ENCODE measurements at regions not wholly inside any gene's neighbourhood (a gene's known extent, or its start where the extent isn't known, plus 50 kb on each side); places are given as distances from the start of the nearest gene placed in this dataset.

DNA sequence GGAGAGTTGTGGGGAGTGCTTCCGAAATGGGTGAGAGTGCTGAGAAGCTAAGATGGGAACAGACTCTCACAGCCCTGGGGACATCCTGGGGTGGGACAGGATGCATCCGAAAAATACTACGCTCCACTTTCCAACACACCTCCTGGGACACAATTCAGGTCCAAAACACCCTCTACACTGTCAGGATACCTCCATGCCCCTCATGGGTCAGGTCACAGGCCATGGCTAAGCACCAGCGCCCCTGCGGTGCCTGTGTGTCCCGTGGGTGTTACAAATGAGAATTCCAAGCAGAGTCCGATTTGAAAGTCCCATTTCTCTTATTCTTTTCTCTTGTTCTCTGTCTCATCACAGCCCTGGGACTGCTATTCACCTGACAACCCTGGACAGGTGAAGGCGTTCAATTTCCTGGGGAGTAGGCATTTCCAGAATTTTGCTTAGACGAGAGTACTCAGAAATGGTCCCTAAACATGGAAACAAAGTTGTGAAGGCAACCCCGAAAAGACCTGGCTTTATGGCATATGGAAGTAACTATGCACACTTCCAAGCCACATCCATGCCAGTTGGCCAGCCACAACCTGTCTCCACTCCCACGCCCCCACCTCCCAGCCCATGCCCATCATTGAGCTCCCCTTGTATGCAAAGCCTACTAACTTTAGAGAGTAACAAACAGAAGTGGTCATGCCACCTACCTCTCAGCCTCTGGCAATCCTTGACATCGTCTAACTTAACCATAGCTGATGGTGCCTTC is 87.9 kb upstream of the ZNF507 start:
- no peak overlapping the region for H2AFZ ChIP-seq (ENCODE audit: low read depth, low read length)
- no peaks in the 10 kb centered on the region for H3K27me3 ChIP-seq (ENCODE audit: low read depth, low read length)

GRCh38 chr19:32258167-32258566 is 87.2 kb upstream of the ZNF507 start:
- Histone ChIP-seq H3K27me3 (ENCODE audit: low read depth, low read length) (no peaks in the 10 kb centered on the region), H3K27ac (ENCODE audit: low read length) (no peak overlapping the region), H3K4me3 (ENCODE audit: low read length) (no peak overlapping the region), H3K9ac (ENCODE audit: low read length) (no peak overlapping the region), H3K4me2 (ENCODE audit: low read length) (no peak overlapping the region), H3K4me1 (ENCODE audit: low read length) (no peaks in the 10 kb centered on the region), H3K79me2 (ENCODE audit: low read length) (no peaks in the 10 kb centered on the region), H2AFZ (ENCODE audit: low read depth, low read length) (no peak overlapping the region), H3K9me3 (ENCODE audit: insufficient read depth, low read length) (no peaks in the 10 kb centered on the region), H3K36me3 (replicated peaks; ENCODE audit: low read depth, low read length) (no peaks in the 10 kb centered on the region), H4K20me1 (ENCODE audit: insufficient read depth, low read length) (no peaks in the 10 kb centered on the region)
- no peak for TF ChIP-seq EZH2phosphoT487 (IDR thresholded peaks at IDR 0.05; ENCODE audit: low read depth)
- TF ChIP-seq, protein P1, sequence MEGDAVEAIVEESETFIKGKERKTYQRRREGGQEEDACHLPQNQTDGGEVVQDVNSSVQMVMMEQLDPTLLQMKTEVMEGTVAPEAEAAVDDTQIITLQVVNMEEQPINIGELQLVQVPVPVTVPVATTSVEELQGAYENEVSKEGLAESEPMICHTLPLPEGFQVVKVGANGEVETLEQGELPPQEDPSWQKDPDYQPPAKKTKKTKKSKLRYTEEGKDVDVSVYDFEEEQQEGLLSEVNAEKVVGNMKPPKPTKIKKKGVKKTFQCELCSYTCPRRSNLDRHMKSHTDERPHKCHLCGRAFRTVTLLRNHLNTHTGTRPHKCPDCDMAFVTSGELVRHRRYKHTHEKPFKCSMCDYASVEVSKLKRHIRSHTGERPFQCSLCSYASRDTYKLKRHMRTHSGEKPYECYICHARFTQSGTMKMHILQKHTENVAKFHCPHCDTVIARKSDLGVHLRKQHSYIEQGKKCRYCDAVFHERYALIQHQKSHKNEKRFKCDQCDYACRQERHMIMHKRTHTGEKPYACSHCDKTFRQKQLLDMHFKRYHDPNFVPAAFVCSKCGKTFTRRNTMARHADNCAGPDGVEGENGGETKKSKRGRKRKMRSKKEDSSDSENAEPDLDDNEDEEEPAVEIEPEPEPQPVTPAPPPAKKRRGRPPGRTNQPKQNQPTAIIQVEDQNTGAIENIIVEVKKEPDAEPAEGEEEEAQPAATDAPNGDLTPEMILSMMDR (IDR thresholded peaks at IDR 0.05; ENCODE audit: low read depth, low read length), result no peak

More for the DNA sequence above, 87.9 kb upstream of the ZNF507 start:
- no peaks in the 10 kb centered on the region for H3K79me2 ChIP-seq (ENCODE audit: low read length)
- no peak overlapping the region for H3K27ac ChIP-seq (ENCODE audit: low read length)
- no peaks in the 10 kb centered on the region for H3K9me3 ChIP-seq (ENCODE audit: insufficient read depth, low read length)
- no peaks in the 10 kb centered on the region for H3K36me3 ChIP-seq (replicated peaks; ENCODE audit: low read depth, low read length)
- TF ChIP-seq, protein P1 (IDR thresholded peaks at IDR 0.05; ENCODE audit: low read depth, low read length), result no peak
- no peak for TF ChIP-seq EZH2phosphoT487 (IDR thresholded peaks at IDR 0.05; ENCODE audit: low read depth)
- no peaks in the 10 kb centered on the region for H3K4me1 ChIP-seq (ENCODE audit: low read length)
- H3K4me3 ChIP-seq (ENCODE audit: low read length), result no peak overlapping the region
- H4K20me1 ChIP-seq (ENCODE audit: insufficient read depth, low read length), result no peaks in the 10 kb centered on the region
- H3K9ac ChIP-seq (ENCODE audit: low read length), result no peak overlapping the region
- H3K4me2 ChIP-seq (ENCODE audit: low read length), result no peak overlapping the region

GRCh38 chr19:32264568-32264967 is 80.8 kb upstream of the ZNF507 start:
- H3K27me3 ChIP-seq (ENCODE audit: low read depth, low read length), result 0 out of 2 replicates have a peak, but pooled peaks cover 7% of the 10 kb centered on the region
- TF ChIP-seq, protein P1 (IDR thresholded peaks at IDR 0.05; ENCODE audit: low read depth, low read length), result no peak
- no peak for TF ChIP-seq EZH2phosphoT487 (IDR thresholded peaks at IDR 0.05; ENCODE audit: low read depth)
- H3K4me3 ChIP-seq (ENCODE audit: low read length), result no peak overlapping the region

DNA sequence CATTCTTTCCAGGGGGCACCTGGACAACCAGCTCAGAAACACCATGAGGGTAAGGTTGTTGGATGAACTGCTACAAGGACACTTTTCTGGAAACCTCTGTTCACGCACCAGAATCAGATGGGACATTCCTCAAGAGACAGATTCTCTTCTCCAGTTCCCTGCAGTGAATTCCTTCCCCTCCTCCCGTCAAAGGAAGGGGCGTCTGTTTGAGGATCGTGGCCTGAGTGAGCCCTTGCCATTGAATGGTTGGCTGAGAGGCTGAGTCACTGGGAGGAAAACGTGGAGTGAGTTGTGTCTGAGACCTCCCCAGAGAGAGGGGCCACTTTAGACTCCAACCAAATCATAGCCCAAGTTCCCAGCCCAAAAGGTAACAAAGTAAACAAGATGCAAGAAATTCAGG is 79.4 kb upstream of the ZNF507 start:
- Histone ChIP-seq H3K27me3 (ENCODE audit: low read depth, low read length) (0 out of 2 replicates have a peak, but pooled peaks cover 7% of the 10 kb centered on the region), H3K4me2 (ENCODE audit: low read length) (no peak overlapping the region), H3K4me1 (ENCODE audit: low read length) (no peaks in the 10 kb centered on the region), H4K20me1 (ENCODE audit: insufficient read depth, low read length) (no peaks in the 10 kb centered on the region), H3K27ac (ENCODE audit: low read length) (no peak overlapping the region), H3K9ac (ENCODE audit: low read length) (no peak overlapping the region), H3K36me3 (replicated peaks; ENCODE audit: low read depth, low read length) (no peaks in the 10 kb centered on the region), H3K79me2 (ENCODE audit: low read length) (no peaks in the 10 kb centered on the region), H3K4me3 (ENCODE audit: low read length) (no peak overlapping the region), H2AFZ (ENCODE audit: low read depth, low read length) (no peak overlapping the region), H3K9me3 (ENCODE audit: insufficient read depth, low read length) (no peaks in the 10 kb centered on the region)
- TF ChIP-seq, protein P1 (IDR thresholded peaks at IDR 0.05; ENCODE audit: low read depth, low read length), result no peak
- no peak for TF ChIP-seq EZH2phosphoT487 (IDR thresholded peaks at IDR 0.05; ENCODE audit: low read depth)

More at GRCh38 chr19:32264568-32264967, 80.8 kb upstream of the ZNF507 start:
- no peaks in the 10 kb centered on the region for H3K79me2 ChIP-seq (ENCODE audit: low read length)
- no peaks in the 10 kb centered on the region for H3K9me3 ChIP-seq (ENCODE audit: insufficient read depth, low read length)
- H3K27ac ChIP-seq (ENCODE audit: low read length), result no peak overlapping the region
- H3K9ac ChIP-seq (ENCODE audit: low read length), result no peak overlapping the region
- no peak overlapping the region for H3K4me2 ChIP-seq (ENCODE audit: low read length)
- H3K36me3 ChIP-seq (replicated peaks; ENCODE audit: low read depth, low read length), result no peaks in the 10 kb centered on the region
- H2AFZ ChIP-seq (ENCODE audit: low read depth, low read length), result no peak overlapping the region
- H4K20me1 ChIP-seq (ENCODE audit: insufficient read depth, low read length), result no peaks in the 10 kb centered on the region
- H3K4me1 ChIP-seq (ENCODE audit: low read length), result no peaks in the 10 kb centered on the region

Measured in OCI-LY3 (cell line).